ENCODE measurements at regions not wholly inside any gene's neighbourhood (a gene's known extent, or its start where the extent isn't known, plus 50 kb on each side); places are given as distances from the start of the nearest gene placed in this dataset.
"Not testable (repeated sequence)": the region's sequence is repeated elsewhere in the genome, so short reads cannot be mapped to it uniquely, and the experiment has no call there.

- ATAC-seq (no peak), DNase-seq (no peak)
- Histone ChIP-seq H3K27ac (ENCODE audit: low read length) (no peak overlapping the region), H3K27me3 (ENCODE audit: control insufficient read depth, insufficient read depth) (no peaks in the 10 kb centered on the region), H3K4me3 (ENCODE audit: low read length) (no peak overlapping the region), H3K4me1 (ENCODE audit: control insufficient read depth, insufficient read depth, low read length) (no peaks in the 10 kb centered on the region), H3K9me3 (ENCODE audit: control insufficient read depth, low read length) (no peaks in the 10 kb centered on the region)
- 74% methylated on average over 5 of the region's 5 CpGs for WGBS
- intact Hi-C loops (cut with DNase I), result no loop called here
Measured at GRCh38 chr2:146414456-146414855, 1430.4 kb upstream of the ACVR2A start.

GRCh38 chr2:146413086-146413610, 1431.7 kb upstream of the ACVR2A start:
- ATAC-seq (no peak), DNase-seq (peak in 2 of 3 donors; percentile 30 to 40)
- Histone ChIP-seq H3K4me3 (ENCODE audit: low read length) (no peak overlapping the region), H3K9me3 (ENCODE audit: control insufficient read depth, low read length) (no peaks in the 10 kb centered on the region), H3K4me1 (ENCODE audit: control insufficient read depth, insufficient read depth, low read length) (no peaks in the 10 kb centered on the region), H3K27ac (ENCODE audit: low read length) (no peak overlapping the region), H3K27me3 (ENCODE audit: control insufficient read depth, insufficient read depth) (no peaks in the 10 kb centered on the region)
- WGBS, result 93% methylated on average over 22 of the region's 22 CpGs
- intact Hi-C loops (cut with DNase I), result no loop called here

DNA sequence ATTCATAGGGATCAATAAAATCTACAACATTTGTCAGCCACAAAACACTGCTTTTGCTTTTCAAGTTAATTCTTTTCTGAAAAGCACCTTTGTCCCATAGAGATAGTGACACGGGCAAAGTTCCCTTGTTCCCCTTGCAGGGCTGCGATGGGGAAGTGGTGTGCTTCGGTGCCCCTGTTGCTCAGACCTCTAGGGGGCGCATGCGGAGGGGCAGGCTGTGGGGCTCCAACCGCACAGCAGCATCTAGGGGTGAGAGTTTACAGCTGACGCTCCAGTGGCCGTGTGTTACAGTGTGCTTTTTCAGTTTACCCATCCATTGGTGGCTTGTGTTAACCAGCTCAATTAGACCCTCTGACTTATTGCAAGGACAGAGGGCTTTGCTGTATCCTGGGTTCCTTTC, 1432.2 kb upstream of the ACVR2A start:
- H3K9me3 ChIP-seq (ENCODE audit: control insufficient read depth, low read length), result no peaks in the 10 kb centered on the region
- no peak overlapping the region for H3K4me3 ChIP-seq (ENCODE audit: low read length)
- H3K27me3 ChIP-seq (ENCODE audit: control insufficient read depth, insufficient read depth), result no peaks in the 10 kb centered on the region
- H3K4me1 ChIP-seq (ENCODE audit: control insufficient read depth, insufficient read depth, low read length), result no peaks in the 10 kb centered on the region
- WGBS, result 92% methylated on average over 8 of the region's 8 CpGs
- no peak overlapping the region for H3K27ac ChIP-seq (ENCODE audit: low read length)
- DNase-seq (no peak), ATAC-seq (no peak)
- intact Hi-C loops (cut with DNase I), result no loop called here

DNA sequence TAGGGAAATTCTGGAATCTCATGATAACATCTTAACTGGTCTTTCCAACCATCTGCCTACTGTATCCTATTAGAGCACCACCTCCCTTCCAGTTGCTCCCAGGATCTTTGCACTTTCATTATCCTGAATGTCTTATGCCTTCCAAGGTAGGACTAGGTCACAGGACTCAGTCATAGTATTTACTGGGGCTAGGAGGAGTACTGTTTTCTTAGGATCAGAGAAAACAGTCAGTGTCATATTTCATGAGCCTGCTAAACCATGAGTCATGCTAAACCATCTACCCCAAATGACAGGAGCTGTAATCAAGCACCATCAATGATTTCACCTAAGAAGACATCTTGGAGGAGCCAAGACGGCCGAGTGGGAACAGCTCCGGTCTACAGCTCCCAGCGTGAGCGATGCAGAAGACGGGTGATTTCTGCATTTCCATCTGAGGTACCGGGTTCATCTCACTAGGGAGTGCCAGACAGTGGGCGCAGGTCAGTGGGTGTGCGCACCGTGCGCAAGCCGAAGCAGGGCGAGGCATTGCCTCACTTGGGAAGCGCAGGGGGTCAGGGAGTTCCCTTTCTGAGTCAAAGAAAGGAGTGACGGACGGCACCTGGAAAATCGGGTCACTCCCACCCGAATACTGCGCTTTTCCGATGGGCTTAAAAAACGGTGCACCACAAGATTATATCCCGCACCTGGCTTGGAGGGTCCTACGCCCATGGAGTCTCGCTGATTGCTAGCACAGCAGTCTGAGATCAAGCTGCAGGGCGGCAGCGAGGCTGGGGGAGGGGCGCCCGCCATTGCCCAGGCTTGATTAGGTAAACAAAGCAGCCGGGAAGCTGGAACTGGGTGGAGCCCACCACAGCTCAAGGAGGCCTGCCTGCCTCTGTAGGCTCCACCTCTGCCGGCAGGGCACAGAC, 1439.2 kb upstream of the ACVR2A start:
- H3K9me3 ChIP-seq (ENCODE audit: control insufficient read depth, low read length); H3K4me1 ChIP-seq (ENCODE audit: control insufficient read depth, insufficient read depth, low read length); H3K4me3 ChIP-seq (ENCODE audit: low read length); ATAC-seq; DNase-seq; H3K27ac ChIP-seq (ENCODE audit: low read length); H3K27me3 ChIP-seq (ENCODE audit: control insufficient read depth, insufficient read depth); intact Hi-C loops (cut with DNase I): not testable (repeated sequence)
- 91% methylated on average over 30 of the region's 30 CpGs for WGBS

- H3K4me1 ChIP-seq (ENCODE audit: control insufficient read depth, insufficient read depth, low read length); H3K4me3 ChIP-seq (ENCODE audit: low read length); intact Hi-C loops (cut with DNase I); H3K9me3 ChIP-seq (ENCODE audit: control insufficient read depth, low read length); ATAC-seq; H3K27me3 ChIP-seq (ENCODE audit: control insufficient read depth, insufficient read depth); H3K27ac ChIP-seq (ENCODE audit: low read length): not testable (repeated sequence)
- DNase-seq, result peak in 1 of 3 donors; percentile 45
- 97% methylated on average over 28 of the region's 28 CpGs for WGBS
Measured at GRCh38 chr2:146403546-146404160, 1441.2 kb upstream of the ACVR2A start.

- H3K4me1 ChIP-seq (ENCODE audit: control insufficient read depth, insufficient read depth, low read length), result no peaks in the 10 kb centered on the region
- no peak for ATAC-seq
- H3K27ac ChIP-seq (ENCODE audit: low read length), result no peak overlapping the region
- no peak overlapping the region for H3K4me3 ChIP-seq (ENCODE audit: low read length)
- H3K9me3 ChIP-seq (ENCODE audit: control insufficient read depth, low read length), result no peaks in the 10 kb centered on the region
- no peaks in the 10 kb centered on the region for H3K27me3 ChIP-seq (ENCODE audit: control insufficient read depth, insufficient read depth)
- DNase-seq, result no peak
- intact Hi-C loops (cut with DNase I), result no loop called here
- 73% methylated on average over 8 of the region's 8 CpGs for WGBS
Measured at GRCh38 chr2:146392631-146393030, 1452.2 kb upstream of the ACVR2A start.

GRCh38 chr2:146392186-146392585, 1452.6 kb upstream of the ACVR2A start:
- no peaks in the 10 kb centered on the region for H3K4me1 ChIP-seq (ENCODE audit: control insufficient read depth, insufficient read depth, low read length)
- 76% methylated on average over 10 of the region's 10 CpGs for WGBS
- H3K9me3 ChIP-seq (ENCODE audit: control insufficient read depth, low read length), result no peaks in the 10 kb centered on the region
- no peaks in the 10 kb centered on the region for H3K27me3 ChIP-seq (ENCODE audit: control insufficient read depth, insufficient read depth)
- intact Hi-C loops (cut with DNase I), result no loop called here
- no peak for ATAC-seq
- H3K4me3 ChIP-seq (ENCODE audit: low read length), result no peak overlapping the region
- H3K27ac ChIP-seq (ENCODE audit: low read length), result no peak overlapping the region
- peak in 1 of 3 donors; percentile 20 for DNase-seq

DNA sequence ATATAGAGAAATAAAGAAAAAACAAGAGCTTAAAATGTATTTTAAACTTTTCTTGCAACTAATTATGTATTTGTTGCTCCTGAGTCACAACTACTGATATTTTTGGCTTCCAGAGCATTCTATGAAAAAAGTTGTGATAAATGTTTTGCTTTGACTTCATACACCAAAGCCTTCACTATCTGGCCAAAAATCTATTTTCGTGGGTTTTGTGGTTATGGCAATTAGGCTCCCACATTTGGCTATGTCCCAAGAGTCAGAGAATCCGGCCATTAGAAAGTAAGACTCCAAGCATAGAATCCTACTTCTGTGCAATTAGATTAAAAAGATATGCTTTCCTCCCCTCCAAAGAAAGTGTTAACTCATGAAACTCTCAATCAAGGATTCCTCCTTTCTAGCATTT, 1456.1 kb upstream of the ACVR2A start:
- H3K27me3 ChIP-seq (ENCODE audit: control insufficient read depth, insufficient read depth), result no peaks in the 10 kb centered on the region
- 55% methylated on average over 2 of the region's 2 CpGs for WGBS
- ATAC-seq, result no peak
- no peak overlapping the region for H3K27ac ChIP-seq (ENCODE audit: low read length)
- DNase-seq, result no peak
- no peaks in the 10 kb centered on the region for H3K9me3 ChIP-seq (ENCODE audit: control insufficient read depth, low read length)
- intact Hi-C loops (cut with DNase I), result no loop called here
- H3K4me3 ChIP-seq (ENCODE audit: low read length), result no peak overlapping the region
- H3K4me1 ChIP-seq (ENCODE audit: control insufficient read depth, insufficient read depth, low read length), result no peaks in the 10 kb centered on the region

- H3K4me3 ChIP-seq (ENCODE audit: low read length), result no peak overlapping the region
- H3K27ac ChIP-seq (ENCODE audit: low read length), result no peak overlapping the region
- DNase-seq (no peak), ATAC-seq (no peak)
- H3K27me3 ChIP-seq (ENCODE audit: control insufficient read depth, insufficient read depth), result no peaks in the 10 kb centered on the region
- intact Hi-C loops (cut with DNase I), result no loop called here
- H3K9me3 ChIP-seq (ENCODE audit: control insufficient read depth, low read length), result no peaks in the 10 kb centered on the region
- H3K4me1 ChIP-seq (ENCODE audit: control insufficient read depth, insufficient read depth, low read length), result no peaks in the 10 kb centered on the region
- WGBS, result 83% methylated on average over 1 of the region's 1 CpG
Measured at GRCh38 chr2:146386096-146386495, 1458.7 kb upstream of the ACVR2A start.

GRCh38 chr2:146385031-146385430, 1459.8 kb upstream of the ACVR2A start:
- H3K27me3 ChIP-seq (ENCODE audit: control insufficient read depth, insufficient read depth), result no peaks in the 10 kb centered on the region

GRCh38 chr2:146376511-146377064, 1468.2 kb upstream of the ACVR2A start:
- H3K4me1 ChIP-seq (ENCODE audit: control insufficient read depth, insufficient read depth, low read length), result no peaks in the 10 kb centered on the region
- DNase-seq, result no peak
- H3K9me3 ChIP-seq (ENCODE audit: control insufficient read depth, low read length), result no peaks in the 10 kb centered on the region
- intact Hi-C loops (cut with DNase I), result no loop called here
- H3K27ac ChIP-seq (ENCODE audit: low read length), result no peak overlapping the region
- no peak overlapping the region for H3K4me3 ChIP-seq (ENCODE audit: low read length)
- 70% methylated on average over 4 of the region's 4 CpGs for WGBS
- H3K27me3 ChIP-seq (ENCODE audit: control insufficient read depth, insufficient read depth), result no peaks in the 10 kb centered on the region
- ATAC-seq, result no peak

More at GRCh38 chr2:146385031-146385430, 1459.8 kb upstream of the ACVR2A start:
- intact Hi-C loops (cut with DNase I), result no loop called here
- no peaks in the 10 kb centered on the region for H3K4me1 ChIP-seq (ENCODE audit: control insufficient read depth, insufficient read depth, low read length)
- no peak overlapping the region for H3K4me3 ChIP-seq (ENCODE audit: low read length)
- H3K27ac ChIP-seq (ENCODE audit: low read length), result no peak overlapping the region
- no peaks in the 10 kb centered on the region for H3K9me3 ChIP-seq (ENCODE audit: control insufficient read depth, low read length)
- no peak for ATAC-seq
- DNase-seq, result no peak
- 87% methylated on average over 5 of the region's 5 CpGs for WGBS
